ENCODE measurements at regions not wholly inside any gene's neighbourhood (a gene's known extent, or its start where the extent isn't known, plus 50 kb on each side); places are given as distances from the start of the nearest gene placed in this dataset.

DNA sequence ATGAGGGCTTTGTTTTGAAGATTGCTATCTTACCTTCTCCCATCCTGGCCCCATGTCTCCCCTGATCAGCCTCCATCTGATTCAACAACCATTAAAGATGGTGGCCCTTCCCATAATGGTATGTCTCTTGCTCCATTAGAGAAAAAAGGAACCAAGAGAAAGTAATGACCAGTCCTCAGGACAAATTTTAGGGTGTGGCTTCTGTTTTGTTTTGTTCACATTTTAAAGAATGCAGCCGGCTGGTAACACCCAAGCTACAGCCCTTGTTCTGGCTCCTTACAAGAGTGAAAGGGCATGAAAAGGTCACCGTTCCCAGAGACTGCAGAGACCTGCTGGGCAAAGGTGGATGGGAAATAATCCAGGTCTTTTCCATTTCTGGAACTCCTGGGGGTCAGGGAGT lies 287.9 kb upstream of the NEBL start:
- TF ChIP-seq, protein P1, sequence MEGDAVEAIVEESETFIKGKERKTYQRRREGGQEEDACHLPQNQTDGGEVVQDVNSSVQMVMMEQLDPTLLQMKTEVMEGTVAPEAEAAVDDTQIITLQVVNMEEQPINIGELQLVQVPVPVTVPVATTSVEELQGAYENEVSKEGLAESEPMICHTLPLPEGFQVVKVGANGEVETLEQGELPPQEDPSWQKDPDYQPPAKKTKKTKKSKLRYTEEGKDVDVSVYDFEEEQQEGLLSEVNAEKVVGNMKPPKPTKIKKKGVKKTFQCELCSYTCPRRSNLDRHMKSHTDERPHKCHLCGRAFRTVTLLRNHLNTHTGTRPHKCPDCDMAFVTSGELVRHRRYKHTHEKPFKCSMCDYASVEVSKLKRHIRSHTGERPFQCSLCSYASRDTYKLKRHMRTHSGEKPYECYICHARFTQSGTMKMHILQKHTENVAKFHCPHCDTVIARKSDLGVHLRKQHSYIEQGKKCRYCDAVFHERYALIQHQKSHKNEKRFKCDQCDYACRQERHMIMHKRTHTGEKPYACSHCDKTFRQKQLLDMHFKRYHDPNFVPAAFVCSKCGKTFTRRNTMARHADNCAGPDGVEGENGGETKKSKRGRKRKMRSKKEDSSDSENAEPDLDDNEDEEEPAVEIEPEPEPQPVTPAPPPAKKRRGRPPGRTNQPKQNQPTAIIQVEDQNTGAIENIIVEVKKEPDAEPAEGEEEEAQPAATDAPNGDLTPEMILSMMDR (IDR thresholded peaks at IDR 0.05) = no peak
- TF ChIP-seq POLR2A (IDR thresholded peaks at IDR 0.05) = no peak
